ENCODE measurements at regions not wholly inside any gene's neighbourhood (a gene's known extent, or its start where the extent isn't known, plus 50 kb on each side); places are given as distances from the start of the nearest gene placed in this dataset.
A peak's percentile ranks its signal among the peaks of the same experiment; 100 is the strongest.

- TF ChIP-seq CTCF (IDR thresholded peaks at IDR 0.05; ENCODE audit: low read length) = no peak
- no peaks in the 10 kb centered on the region for H3K4me1 ChIP-seq (ENCODE audit: insufficient read depth, low read length, severe bottlenecking)
- H3K36me3 ChIP-seq (ENCODE audit: insufficient read depth, low read length) = no peaks in the 10 kb centered on the region
- no peaks in the 10 kb centered on the region for H3K9me2 ChIP-seq (ENCODE audit: low read depth, low read length)
- H3F3A ChIP-seq (ENCODE audit: insufficient read depth, low read length) = no peaks in the 10 kb centered on the region
- no peaks in the 10 kb centered on the region for H4K20me1 ChIP-seq (ENCODE audit: insufficient read depth, low read length)
- no peak overlapping the region for H3K9ac ChIP-seq (ENCODE audit: low read length)
- H3K4me3 ChIP-seq (ENCODE audit: low read depth, low read length, poor library complexity, severe bottlenecking) = no peak overlapping the region
- H3K27ac ChIP-seq (ENCODE audit: low read depth, low read length, poor library complexity, severe bottlenecking) = no peak overlapping the region
- H2AFZ ChIP-seq (ENCODE audit: low read length) = no peak overlapping the region
- H3K4me2 ChIP-seq (ENCODE audit: low read length) = no peak overlapping the region
- H3K27me3 ChIP-seq (ENCODE audit: insufficient read depth, low read length) = no peaks in the 10 kb centered on the region
- no peaks in the 10 kb centered on the region for H3K9me3 ChIP-seq (ENCODE audit: low read length)
- H3K79me2 ChIP-seq (ENCODE audit: insufficient read depth, low read length) = no peaks in the 10 kb centered on the region
Observed at GRCh38 chr1:68788762-68789161, 291.9 kb upstream of the DEPDC1 start.

GRCh38 chr1:68791800-68792199 is 294.9 kb upstream of the DEPDC1 start:
- Histone ChIP-seq H3F3A (ENCODE audit: insufficient read depth, low read length) (no peaks in the 10 kb centered on the region), H3K4me2 (ENCODE audit: low read length) (no peak overlapping the region), H3K4me1 (ENCODE audit: insufficient read depth, low read length, severe bottlenecking) (no peaks in the 10 kb centered on the region), H3K36me3 (ENCODE audit: insufficient read depth, low read length) (no peaks in the 10 kb centered on the region), H3K27ac (ENCODE audit: low read depth, low read length, poor library complexity, severe bottlenecking) (no peak overlapping the region), H4K20me1 (ENCODE audit: insufficient read depth, low read length) (no peaks in the 10 kb centered on the region), H3K27me3 (ENCODE audit: insufficient read depth, low read length) (no peaks in the 10 kb centered on the region), H3K79me2 (ENCODE audit: insufficient read depth, low read length) (no peaks in the 10 kb centered on the region), H3K9me2 (ENCODE audit: low read depth, low read length) (no peaks in the 10 kb centered on the region), H3K9me3 (ENCODE audit: low read length) (no peaks in the 10 kb centered on the region), H2AFZ (ENCODE audit: low read length) (no peak overlapping the region), H3K4me3 (ENCODE audit: low read depth, low read length, poor library complexity, severe bottlenecking) (no peak overlapping the region), H3K9ac (ENCODE audit: low read length) (no peak overlapping the region)
- TF ChIP-seq CTCF (IDR thresholded peaks at IDR 0.05; ENCODE audit: low read length) = peak; percentile 29; the same call in 1 of the 2 replicates
- TF ChIP-seq EZH2 (IDR thresholded peaks at IDR 0.05; ENCODE audit: borderline replicate concordance, low read length) = no peak

- TF ChIP-seq CTCF (IDR thresholded peaks at IDR 0.05; ENCODE audit: low read length) = no peak
- TF ChIP-seq EZH2 (IDR thresholded peaks at IDR 0.05; ENCODE audit: borderline replicate concordance, low read length) = no peak
- no peak overlapping the region for H3K9ac ChIP-seq (ENCODE audit: low read length)
- no peaks in the 10 kb centered on the region for H4K20me1 ChIP-seq (ENCODE audit: insufficient read depth, low read length)
- H2AFZ ChIP-seq (ENCODE audit: low read length) = no peak overlapping the region
- no peaks in the 10 kb centered on the region for H3K9me3 ChIP-seq (ENCODE audit: low read length)
- no peaks in the 10 kb centered on the region for H3K4me1 ChIP-seq (ENCODE audit: insufficient read depth, low read length, severe bottlenecking)
- no peak overlapping the region for H3K4me3 ChIP-seq (ENCODE audit: low read depth, low read length, poor library complexity, severe bottlenecking)
- H3K9me2 ChIP-seq (ENCODE audit: low read depth, low read length) = no peaks in the 10 kb centered on the region
- no peaks in the 10 kb centered on the region for H3F3A ChIP-seq (ENCODE audit: insufficient read depth, low read length)
- no peaks in the 10 kb centered on the region for H3K79me2 ChIP-seq (ENCODE audit: insufficient read depth, low read length)
- H3K36me3 ChIP-seq (ENCODE audit: insufficient read depth, low read length) = no peaks in the 10 kb centered on the region
- no peak overlapping the region for H3K27ac ChIP-seq (ENCODE audit: low read depth, low read length, poor library complexity, severe bottlenecking)
- H3K4me2 ChIP-seq (ENCODE audit: low read length) = no peak overlapping the region
- no peaks in the 10 kb centered on the region for H3K27me3 ChIP-seq (ENCODE audit: insufficient read depth, low read length)
Observed at GRCh38 chr1:68795956-68796355, 299.1 kb upstream of the DEPDC1 start.
